Upper lobe of left lung (tissue), 4 donors: ENCODE measurements at regions not wholly inside any gene's neighbourhood (a gene's known extent, or its start where the extent isn't known, plus 50 kb on each side); places are given as distances from the start of the nearest gene placed in this dataset.

Experiments used
- POLR2AphosphoS5 ChIP-seq, 2 donors: sonication (generic); formaldehyde crosslinking; IDR thresholded peaks; one replicate each; pipeline ENCODE4 v1.5.1; 2017; ENCODE audit warnings: antibody characterized with exemption in 2 of 2
- TF ChIP-seq, protein P1 (sequence below), 6 experiments: fragments of 450-650 bp in 4 of 6; fragments of 200-600 bp in 2 of 6; sonication (generic) in 2 of 6; IDR thresholded peaks; one replicate each; pipeline ENCODE4 v1.5.1; 2016 to 2019; ENCODE audit warnings: antibody characterized with exemption in 6 of 6

- TF ChIP-seq, protein P1, sequence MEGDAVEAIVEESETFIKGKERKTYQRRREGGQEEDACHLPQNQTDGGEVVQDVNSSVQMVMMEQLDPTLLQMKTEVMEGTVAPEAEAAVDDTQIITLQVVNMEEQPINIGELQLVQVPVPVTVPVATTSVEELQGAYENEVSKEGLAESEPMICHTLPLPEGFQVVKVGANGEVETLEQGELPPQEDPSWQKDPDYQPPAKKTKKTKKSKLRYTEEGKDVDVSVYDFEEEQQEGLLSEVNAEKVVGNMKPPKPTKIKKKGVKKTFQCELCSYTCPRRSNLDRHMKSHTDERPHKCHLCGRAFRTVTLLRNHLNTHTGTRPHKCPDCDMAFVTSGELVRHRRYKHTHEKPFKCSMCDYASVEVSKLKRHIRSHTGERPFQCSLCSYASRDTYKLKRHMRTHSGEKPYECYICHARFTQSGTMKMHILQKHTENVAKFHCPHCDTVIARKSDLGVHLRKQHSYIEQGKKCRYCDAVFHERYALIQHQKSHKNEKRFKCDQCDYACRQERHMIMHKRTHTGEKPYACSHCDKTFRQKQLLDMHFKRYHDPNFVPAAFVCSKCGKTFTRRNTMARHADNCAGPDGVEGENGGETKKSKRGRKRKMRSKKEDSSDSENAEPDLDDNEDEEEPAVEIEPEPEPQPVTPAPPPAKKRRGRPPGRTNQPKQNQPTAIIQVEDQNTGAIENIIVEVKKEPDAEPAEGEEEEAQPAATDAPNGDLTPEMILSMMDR (IDR thresholded peaks at IDR 0.05) = no peak
- TF ChIP-seq POLR2AphosphoS5 (IDR thresholded peaks at IDR 0.05) = no peak
Measured at GRCh38 chr2:138277062-138277461, 224.5 kb upstream of the SPOPL start.
